Fibroblast of mammary gland (primary cell): ENCODE measurements at regions not wholly inside any gene's neighbourhood (a gene's known extent, or its start where the extent isn't known, plus 50 kb on each side); places are given as distances from the start of the nearest gene placed in this dataset.

Experiments
- DNase-seq: peaks from one replicate; pipeline ENCODE4 v3.0.0-alpha.2; 2010; ENCODE audit warnings: low read depth
- H3K4me3 ChIP-seq: 2 replicates; pipeline ENCODE4 v1.5.1; 2011; ENCODE audit warnings: low read depth, mild to moderate bottlenecking, low read length, moderate library complexity; ENCODE audit not compliant: control insufficient read depth
- TF ChIP-seq, protein P1 (sequence below): conservative IDR thresholded peaks from 2 replicates; pipeline ENCODE4 v1.5.1; 2011; ENCODE audit warnings: low read depth, low read length, inconsistent platforms; ENCODE audit not compliant: control insufficient read depth, insufficient read depth

DNA sequence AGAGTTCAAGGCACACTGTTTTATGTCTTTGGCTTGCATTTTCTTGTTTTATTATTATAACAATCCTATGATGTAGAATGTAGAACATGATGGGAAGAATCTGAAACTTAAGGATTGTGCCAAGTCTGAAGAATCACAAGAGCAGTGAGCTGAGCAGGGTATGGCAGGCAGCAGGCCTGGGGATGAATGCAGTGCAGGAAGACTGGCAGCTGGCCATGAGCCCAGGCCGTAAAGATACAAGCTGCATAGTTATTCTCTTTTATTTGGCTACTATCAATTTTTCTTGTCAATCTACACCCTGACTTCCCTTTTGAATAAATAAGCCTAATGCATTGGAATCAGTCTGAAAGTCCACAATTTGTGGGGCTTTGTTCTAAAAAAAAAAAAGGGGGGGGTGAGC lies 89.6 kb upstream of the ARPP21 start:
- no peak for DNase-seq
- TF ChIP-seq, protein P1, sequence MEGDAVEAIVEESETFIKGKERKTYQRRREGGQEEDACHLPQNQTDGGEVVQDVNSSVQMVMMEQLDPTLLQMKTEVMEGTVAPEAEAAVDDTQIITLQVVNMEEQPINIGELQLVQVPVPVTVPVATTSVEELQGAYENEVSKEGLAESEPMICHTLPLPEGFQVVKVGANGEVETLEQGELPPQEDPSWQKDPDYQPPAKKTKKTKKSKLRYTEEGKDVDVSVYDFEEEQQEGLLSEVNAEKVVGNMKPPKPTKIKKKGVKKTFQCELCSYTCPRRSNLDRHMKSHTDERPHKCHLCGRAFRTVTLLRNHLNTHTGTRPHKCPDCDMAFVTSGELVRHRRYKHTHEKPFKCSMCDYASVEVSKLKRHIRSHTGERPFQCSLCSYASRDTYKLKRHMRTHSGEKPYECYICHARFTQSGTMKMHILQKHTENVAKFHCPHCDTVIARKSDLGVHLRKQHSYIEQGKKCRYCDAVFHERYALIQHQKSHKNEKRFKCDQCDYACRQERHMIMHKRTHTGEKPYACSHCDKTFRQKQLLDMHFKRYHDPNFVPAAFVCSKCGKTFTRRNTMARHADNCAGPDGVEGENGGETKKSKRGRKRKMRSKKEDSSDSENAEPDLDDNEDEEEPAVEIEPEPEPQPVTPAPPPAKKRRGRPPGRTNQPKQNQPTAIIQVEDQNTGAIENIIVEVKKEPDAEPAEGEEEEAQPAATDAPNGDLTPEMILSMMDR: no peak
- H3K4me3 ChIP-seq: no peak overlapping the region

DNA sequence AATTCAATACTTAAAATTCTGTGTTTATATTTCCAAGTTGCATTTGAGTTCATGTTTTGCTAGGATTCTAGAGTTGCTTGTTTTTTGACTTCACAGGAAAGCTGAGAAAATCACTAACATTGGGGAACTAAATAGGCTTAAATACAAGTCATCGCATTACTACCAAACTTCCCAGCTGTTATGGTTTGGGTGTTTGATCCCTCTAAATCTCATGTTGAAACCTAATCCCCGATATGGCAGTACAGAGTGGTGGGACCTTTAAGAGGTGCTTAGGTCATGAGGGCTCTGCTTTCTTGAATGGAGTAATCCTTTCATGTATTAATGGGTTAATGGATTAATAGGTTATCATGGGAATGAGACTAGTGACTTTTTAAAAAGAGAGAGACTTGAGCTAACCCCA lies 77.2 kb upstream of the ARPP21 start:
- no peak overlapping the region for H3K4me3 ChIP-seq
- TF ChIP-seq, protein P1: no peak
- no peak for DNase-seq

DNA sequence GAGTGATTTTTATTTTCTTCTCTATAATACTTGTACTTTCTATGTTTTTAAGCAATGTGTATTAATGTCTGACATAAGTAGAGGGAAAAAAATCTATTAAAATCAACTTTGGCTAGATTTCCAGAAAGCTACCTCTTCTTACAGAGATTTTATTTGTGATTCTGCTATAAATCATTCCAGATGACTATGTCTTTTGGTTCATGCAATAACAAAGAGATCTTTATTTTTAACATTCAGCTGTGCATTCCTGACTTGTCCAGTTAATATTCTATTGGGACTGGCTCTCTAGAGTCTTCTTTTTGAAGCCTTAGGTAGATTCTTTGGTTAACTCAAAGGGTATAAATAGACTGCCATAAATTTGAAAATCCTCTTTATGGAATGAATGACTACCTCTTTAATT lies 74.3 kb upstream of the ARPP21 start:
- no peak overlapping the region for H3K4me3 ChIP-seq
- no peak for DNase-seq
- TF ChIP-seq, protein P1: no peak
